SK-N-SH (cell line): ENCODE measurements at regions not wholly inside any gene's neighbourhood (a gene's known extent, or its start where the extent isn't known, plus 50 kb on each side); places are given as distances from the start of the nearest gene placed in this dataset.

ENCODE experiments used
- EZH2phosphoT487 ChIP-seq: fragments of 200-600 bp; sonication (generic); IDR thresholded peaks from 2 replicates; pipeline ENCODE4 v1.6.1; 2017; ENCODE audit warnings: low read depth, mixed run types, mild to moderate bottlenecking, antibody characterized with exemption, moderate library complexity, borderline replicate concordance
- TF ChIP-seq, protein P1 (sequence below): fragments of 200-600 bp; sonication (generic); IDR thresholded peaks from 2 replicates; pipeline ENCODE4 v1.6.1; 2017; ENCODE audit warnings: antibody characterized with exemption, mild to moderate bottlenecking, moderate library complexity
- TF ChIP-seq, protein P2 (sequence below): IDR thresholded peaks from 2 replicates; pipeline ENCODE4 v1.4.0; 2012; ENCODE audit warnings: low read depth, borderline replicate concordance

DNA sequence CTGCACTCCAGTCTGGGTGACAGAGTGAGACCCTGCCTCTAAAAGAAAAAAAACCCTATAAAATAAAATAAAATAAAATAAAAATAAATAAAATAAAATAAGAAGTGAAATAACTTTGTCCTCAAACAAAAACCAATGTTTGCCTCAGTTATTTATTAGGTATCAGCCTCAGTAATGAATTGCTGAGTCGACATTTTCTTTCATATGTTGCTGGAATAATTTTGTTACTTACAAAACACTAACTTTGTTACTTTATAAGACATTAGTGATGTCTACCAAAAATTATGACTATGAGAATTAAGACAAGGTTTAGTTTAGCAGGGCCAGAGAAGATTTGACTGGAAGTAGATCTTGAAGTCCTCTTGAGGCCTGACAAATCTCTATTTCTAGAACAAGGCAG, 2074.5 kb upstream of the PCDH20 start:
- TF ChIP-seq, protein P1, sequence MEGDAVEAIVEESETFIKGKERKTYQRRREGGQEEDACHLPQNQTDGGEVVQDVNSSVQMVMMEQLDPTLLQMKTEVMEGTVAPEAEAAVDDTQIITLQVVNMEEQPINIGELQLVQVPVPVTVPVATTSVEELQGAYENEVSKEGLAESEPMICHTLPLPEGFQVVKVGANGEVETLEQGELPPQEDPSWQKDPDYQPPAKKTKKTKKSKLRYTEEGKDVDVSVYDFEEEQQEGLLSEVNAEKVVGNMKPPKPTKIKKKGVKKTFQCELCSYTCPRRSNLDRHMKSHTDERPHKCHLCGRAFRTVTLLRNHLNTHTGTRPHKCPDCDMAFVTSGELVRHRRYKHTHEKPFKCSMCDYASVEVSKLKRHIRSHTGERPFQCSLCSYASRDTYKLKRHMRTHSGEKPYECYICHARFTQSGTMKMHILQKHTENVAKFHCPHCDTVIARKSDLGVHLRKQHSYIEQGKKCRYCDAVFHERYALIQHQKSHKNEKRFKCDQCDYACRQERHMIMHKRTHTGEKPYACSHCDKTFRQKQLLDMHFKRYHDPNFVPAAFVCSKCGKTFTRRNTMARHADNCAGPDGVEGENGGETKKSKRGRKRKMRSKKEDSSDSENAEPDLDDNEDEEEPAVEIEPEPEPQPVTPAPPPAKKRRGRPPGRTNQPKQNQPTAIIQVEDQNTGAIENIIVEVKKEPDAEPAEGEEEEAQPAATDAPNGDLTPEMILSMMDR: no peak
- TF ChIP-seq, protein P2, sequence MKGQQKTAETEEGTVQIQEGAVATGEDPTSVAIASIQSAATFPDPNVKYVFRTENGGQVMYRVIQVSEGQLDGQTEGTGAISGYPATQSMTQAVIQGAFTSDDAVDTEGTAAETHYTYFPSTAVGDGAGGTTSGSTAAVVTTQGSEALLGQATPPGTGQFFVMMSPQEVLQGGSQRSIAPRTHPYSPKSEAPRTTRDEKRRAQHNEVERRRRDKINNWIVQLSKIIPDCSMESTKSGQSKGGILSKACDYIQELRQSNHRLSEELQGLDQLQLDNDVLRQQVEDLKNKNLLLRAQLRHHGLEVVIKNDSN: no peak
- TF ChIP-seq EZH2phosphoT487: no peak
